Tibial nerve (tissue), 4 donors: ENCODE measurements at regions not wholly inside any gene's neighbourhood (a gene's known extent, or its start where the extent isn't known, plus 50 kb on each side); places are given as distances from the start of the nearest gene placed in this dataset.

Source experiments
- DNase-seq, 2 donors: peaks; one replicate each; pipeline ENCODE4 v3.0.0-alpha.2; 2019; ENCODE audit warnings: low spot score in 2 of 2
- H3K27ac ChIP-seq, 4 donors: fragments of 200-600 bp; sonication (generic) in 3 of 4; one replicate each; pipeline ENCODE4 v1.5.1; 2017 to 2019; ENCODE audit warnings: mild to moderate bottlenecking in 1 of 4
- H3K27me3 ChIP-seq, 2 donors: fragments of 200-600 bp; sonication (generic) in 1 of 2; one replicate each; pipeline versions ENCODE4 v1.5.1 to v1.6.0; 2017 to 2019
- H3K36me3 ChIP-seq, 3 donors: fragments of 200-600 bp; sonication (generic); one replicate each; pipeline ENCODE4 v1.5.1; 2018 to 2019
- H3K4me1 ChIP-seq, 4 donors: fragments of 200-600 bp; sonication (generic) in 3 of 4; one replicate each; pipeline ENCODE4 v1.5.1; 2017 to 2019
- H3K4me3 ChIP-seq, 4 donors: fragments of 200-600 bp; sonication (generic) in 3 of 4; one replicate each; pipeline ENCODE4 v1.5.1; 2017 to 2019; ENCODE audit warnings: mild to moderate bottlenecking in 1 of 4, moderate library complexity in 1 of 4
- H3K9me3 ChIP-seq, 4 donors: fragments of 200-600 bp; sonication (generic) in 3 of 4; one replicate each; pipeline ENCODE4 v1.5.1; 2017 to 2019
- EP300 ChIP-seq, 2 donors: sonication (generic); formaldehyde crosslinking; IDR thresholded peaks; one replicate each; pipeline ENCODE4 v1.6.1; 2017; ENCODE audit warnings: antibody characterized with exemption in 2 of 2, mild to moderate bottlenecking in 1 of 2
- POLR2A ChIP-seq, 2 donors: fragments of 450-650 bp; IDR thresholded peaks; one replicate each; pipeline ENCODE4 v1.6.1; 2017; ENCODE audit warnings: antibody characterized with exemption in 2 of 2, mild to moderate bottlenecking in 2 of 2, moderate library complexity in 2 of 2
- WGBS, 2 donors: methylation state at CpG; one replicate each; pipeline ENCODE4 v1.1.5; 2018; 5-methylcytosine and 5-hydroxymethylcytosine counted together
- TF ChIP-seq, protein P1 (sequence below), 5 experiments: fragments of 200-600 bp in 3 of 5; fragments of 450-650 bp in 2 of 5; sonication (generic) in 3 of 5; IDR thresholded peaks; one replicate each; pipeline ENCODE4 v1.5.1; 2016 to 2019; ENCODE audit warnings: antibody characterized with exemption in 5 of 5, mild to moderate bottlenecking in 3 of 5, moderate library complexity in 2 of 5

DNA sequence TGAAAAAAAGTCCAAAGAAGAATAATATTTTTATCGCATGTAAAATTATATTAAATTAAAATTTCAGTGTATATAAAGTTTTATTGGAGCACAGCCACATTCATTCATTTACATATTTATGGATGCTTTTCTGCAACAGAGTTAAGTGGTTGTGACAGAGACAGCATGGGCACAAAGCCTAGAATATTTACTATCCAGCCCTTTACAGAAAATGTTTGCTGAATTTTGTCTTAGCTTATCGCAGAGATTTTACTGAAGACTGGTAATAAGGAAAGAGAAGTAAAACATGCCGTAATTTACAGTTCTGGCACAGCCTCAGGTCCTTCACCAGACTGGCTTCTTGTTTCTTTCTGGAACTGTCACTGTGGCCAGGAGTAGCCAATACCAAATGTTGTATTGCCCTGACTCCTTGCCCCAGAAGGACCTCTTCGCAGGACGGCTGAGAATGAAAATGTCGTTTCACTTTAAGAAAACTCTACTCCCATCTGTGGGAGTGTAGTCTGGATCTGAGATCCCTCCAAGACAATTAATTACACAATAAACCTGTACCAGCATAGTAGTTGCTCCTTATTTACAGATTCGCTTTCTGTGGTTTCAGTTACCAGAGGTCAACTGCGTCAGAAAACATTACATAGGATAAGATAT, 94.9 kb upstream of the GOT2 start:
- WGBS, 2 donors: 64 to 67% methylated on average over 8 of the region's 8 CpGs
- no peak for DNase-seq

DNA sequence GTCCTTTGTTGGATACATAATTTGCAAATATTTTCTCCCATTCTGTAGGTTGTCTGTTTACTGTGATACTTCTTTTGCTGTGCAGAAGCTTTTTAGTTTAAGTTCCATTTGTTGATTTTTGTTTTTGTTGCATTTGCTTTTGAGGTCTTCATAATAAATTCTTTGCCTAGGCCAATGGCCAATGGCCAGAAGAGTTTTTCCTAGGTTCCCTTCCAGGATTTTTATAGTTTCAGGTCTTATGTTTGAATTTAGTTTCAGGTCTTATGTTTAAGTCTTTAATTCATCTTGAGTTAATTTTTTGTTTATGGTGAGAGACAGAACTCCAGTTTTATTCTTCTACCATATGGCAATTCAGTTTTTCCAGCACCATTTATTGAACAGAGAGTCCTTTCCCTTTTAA, 90.1 kb upstream of the GOT2 start:
- H3K27me3 ChIP-seq: no peaks in the 10 kb centered on the region
- H3K36me3 ChIP-seq: no peaks in the 10 kb centered on the region
- H3K4me1 ChIP-seq: no peaks in the 10 kb centered on the region
- H3K27ac ChIP-seq: no peak overlapping the region
- peaks cover 0 to 21% (median 0%) of the 10 kb centered on the region in 4 donors for H3K9me3 ChIP-seq
- no peak for DNase-seq
- no peak for TF ChIP-seq EP300 (IDR thresholded peaks at IDR 0.05)
- TF ChIP-seq, protein P1, sequence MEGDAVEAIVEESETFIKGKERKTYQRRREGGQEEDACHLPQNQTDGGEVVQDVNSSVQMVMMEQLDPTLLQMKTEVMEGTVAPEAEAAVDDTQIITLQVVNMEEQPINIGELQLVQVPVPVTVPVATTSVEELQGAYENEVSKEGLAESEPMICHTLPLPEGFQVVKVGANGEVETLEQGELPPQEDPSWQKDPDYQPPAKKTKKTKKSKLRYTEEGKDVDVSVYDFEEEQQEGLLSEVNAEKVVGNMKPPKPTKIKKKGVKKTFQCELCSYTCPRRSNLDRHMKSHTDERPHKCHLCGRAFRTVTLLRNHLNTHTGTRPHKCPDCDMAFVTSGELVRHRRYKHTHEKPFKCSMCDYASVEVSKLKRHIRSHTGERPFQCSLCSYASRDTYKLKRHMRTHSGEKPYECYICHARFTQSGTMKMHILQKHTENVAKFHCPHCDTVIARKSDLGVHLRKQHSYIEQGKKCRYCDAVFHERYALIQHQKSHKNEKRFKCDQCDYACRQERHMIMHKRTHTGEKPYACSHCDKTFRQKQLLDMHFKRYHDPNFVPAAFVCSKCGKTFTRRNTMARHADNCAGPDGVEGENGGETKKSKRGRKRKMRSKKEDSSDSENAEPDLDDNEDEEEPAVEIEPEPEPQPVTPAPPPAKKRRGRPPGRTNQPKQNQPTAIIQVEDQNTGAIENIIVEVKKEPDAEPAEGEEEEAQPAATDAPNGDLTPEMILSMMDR (IDR thresholded peaks at IDR 0.05): no peak
- TF ChIP-seq POLR2A (IDR thresholded peaks at IDR 0.05): no peak
- H3K4me3 ChIP-seq: no peak overlapping the region

More for the DNA sequence above, 94.9 kb upstream of the GOT2 start:
- TF ChIP-seq, protein P1 (IDR thresholded peaks at IDR 0.05): no peak
- TF ChIP-seq EP300 (IDR thresholded peaks at IDR 0.05) (no peak), POLR2A (IDR thresholded peaks at IDR 0.05) (no peak)
- Histone ChIP-seq H3K4me1 (no peaks in the 10 kb centered on the region), H3K9me3 (peaks cover 0 to under 1% (median 0%) of the 10 kb centered on the region in 4 donors), H3K4me3 (no peak overlapping the region), H3K27ac (no peak overlapping the region), H3K27me3 (no peaks in the 10 kb centered on the region), H3K36me3 (no peaks in the 10 kb centered on the region)

DNA sequence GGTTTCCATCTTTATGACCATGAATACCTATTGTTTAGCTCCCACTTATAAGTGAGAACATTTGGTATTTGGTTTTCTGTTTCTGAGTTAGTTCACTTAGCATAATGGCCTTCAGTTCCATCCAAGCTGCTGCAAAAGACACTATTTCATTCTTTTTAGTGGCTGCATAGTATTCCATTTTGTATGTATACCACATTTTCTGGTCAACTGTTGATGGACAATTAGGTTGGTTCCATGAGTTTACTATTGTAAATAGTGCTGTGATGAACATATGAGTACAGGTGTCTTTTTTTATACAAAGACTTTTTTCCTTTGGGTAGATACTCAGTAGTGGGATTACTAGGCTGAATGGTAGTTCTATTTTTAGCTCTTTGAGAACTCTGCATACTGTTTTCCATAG, 87.8 kb upstream of the GOT2 start:
- Histone ChIP-seq H3K4me1 (no peaks in the 10 kb centered on the region), H3K36me3 (no peaks in the 10 kb centered on the region), H3K4me3 (no peak overlapping the region), H3K9me3 (peaks cover 0 to 21% (median 0%) of the 10 kb centered on the region in 4 donors), H3K27ac (no peak overlapping the region), H3K27me3 (no peaks in the 10 kb centered on the region)
- TF ChIP-seq, protein P1 (IDR thresholded peaks at IDR 0.05): no peak
- TF ChIP-seq POLR2A (IDR thresholded peaks at IDR 0.05) (no peak), EP300 (IDR thresholded peaks at IDR 0.05) (no peak)
- DNase-seq: no peak

DNA sequence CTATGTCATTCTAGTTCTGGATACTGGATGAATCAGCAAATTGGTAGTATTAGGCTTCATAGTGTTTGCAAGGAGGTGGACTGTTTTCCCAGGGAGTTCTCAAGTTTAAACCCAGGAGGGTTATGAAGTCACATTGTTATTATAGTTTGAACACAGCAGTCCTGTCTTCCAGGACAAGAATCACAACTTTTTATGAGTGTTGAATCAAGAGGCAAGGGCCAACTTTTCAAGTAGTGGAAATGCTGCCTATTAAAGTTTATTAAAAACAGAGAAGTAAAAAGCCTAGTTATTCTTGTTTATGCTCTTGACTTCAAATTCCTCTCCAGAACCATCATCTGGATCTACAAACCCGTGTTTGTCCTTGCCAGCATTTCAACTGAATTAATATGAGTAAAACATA, 86.3 kb upstream of the GOT2 start:
- H3K4me1 ChIP-seq: no peaks in the 10 kb centered on the region
- H3K9me3 ChIP-seq: peaks cover 0 to 21% (median 0%) of the 10 kb centered on the region in 4 donors
- H3K27me3 ChIP-seq: no peaks in the 10 kb centered on the region
- TF ChIP-seq EP300 (IDR thresholded peaks at IDR 0.05) (no peak), POLR2A (IDR thresholded peaks at IDR 0.05) (no peak)
- TF ChIP-seq, protein P1 (IDR thresholded peaks at IDR 0.05): no peak
- 13 to 21% methylated on average over 1 of the region's 1 CpG for WGBS, 2 donors
- no peaks in the 10 kb centered on the region for H3K36me3 ChIP-seq
- DNase-seq: no peak
- H3K27ac ChIP-seq: no peak overlapping the region
- no peak overlapping the region for H3K4me3 ChIP-seq

DNA sequence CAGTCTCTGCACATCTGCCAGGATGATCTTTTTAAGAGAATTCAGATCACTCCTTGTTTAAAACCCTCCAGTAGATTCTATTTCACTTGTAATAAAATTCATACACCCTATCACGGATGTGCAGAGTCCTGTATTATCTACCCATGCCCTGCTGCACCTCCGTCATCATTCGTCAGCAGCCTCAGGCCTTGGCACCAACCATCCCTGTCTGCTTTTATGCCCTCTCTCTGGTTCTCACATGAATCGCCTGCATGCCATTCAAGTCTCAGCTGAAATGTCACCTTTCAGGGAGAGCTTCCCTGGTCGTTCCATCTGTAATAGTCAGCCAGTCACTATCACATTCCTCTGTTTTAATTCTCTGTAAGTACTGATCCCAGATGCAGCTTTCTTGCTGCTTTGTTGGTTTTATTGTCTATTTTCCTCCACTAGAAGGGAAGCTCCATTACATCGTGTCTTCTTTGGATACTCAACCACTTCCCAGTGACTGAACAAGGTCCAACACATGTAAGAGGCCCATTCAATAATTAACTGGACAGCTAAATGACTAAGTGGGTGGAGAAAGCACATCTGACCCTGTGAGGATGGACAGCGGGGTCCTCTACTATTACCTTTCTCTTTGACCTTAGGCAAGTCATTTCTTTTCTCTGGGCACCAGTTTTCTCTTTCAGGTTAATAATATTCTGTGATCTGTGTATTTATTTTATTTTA, 81.2 kb upstream of the GOT2 start:
- 84% methylated on average over 7 of the region's 7 CpGs for WGBS, 2 donors
- DNase-seq: no peak
- no peaks in the 10 kb centered on the region for H3K27me3 ChIP-seq
- H3K27ac ChIP-seq: no peak overlapping the region
- H3K4me3 ChIP-seq: no peak overlapping the region
- TF ChIP-seq, protein P1 (IDR thresholded peaks at IDR 0.05): no peak
- TF ChIP-seq EP300 (IDR thresholded peaks at IDR 0.05): no peak
- TF ChIP-seq POLR2A (IDR thresholded peaks at IDR 0.05): no peak
- no peaks in the 10 kb centered on the region for H3K9me3 ChIP-seq
- no peaks in the 10 kb centered on the region for H3K36me3 ChIP-seq
- peaks cover 0 to 6% (median 0%) of the 10 kb centered on the region in 4 donors for H3K4me1 ChIP-seq
